Colonic mucosa (tissue), 4 donors: ENCODE measurements at regions not wholly inside any gene's neighbourhood (a gene's known extent, or its start where the extent isn't known, plus 50 kb on each side); places are given as distances from the start of the nearest gene placed in this dataset.

Source experiments
- DNase-seq: peaks from one replicate; pipeline ENCODE4 v3.0.0-alpha.2; 2020
- H3K27ac ChIP-seq: fragments of 200-600 bp; one replicate; pipeline ENCODE4 v1.8.0; 2021
- H3K27me3 ChIP-seq: fragments of 200-600 bp; one replicate; pipeline ENCODE4 v1.8.0; 2021
- H3K36me3 ChIP-seq: fragments of 200-600 bp; one replicate; pipeline ENCODE4 v1.8.0; 2021
- H3K4me1 ChIP-seq: fragments of 200-600 bp; one replicate; pipeline ENCODE4 v1.8.0; 2021; ENCODE audit warnings: mild to moderate bottlenecking
- H3K4me3 ChIP-seq: fragments of 200-600 bp; one replicate; pipeline ENCODE4 v1.8.0; 2021
- H3K9ac ChIP-seq, 2 donors: one replicate each; pipeline ENCODE4 v1.7.0; 2013; ENCODE audit warnings: control low read depth in 2 of 2, low read depth in 2 of 2, low read length in 2 of 2
- H3K9me3 ChIP-seq: fragments of 200-600 bp; one replicate; pipeline ENCODE4 v1.8.0; 2021
- intact Hi-C: fragments of 100-400 bp; cut with DNase I; formaldehyde crosslinking; loops from one replicate; pipeline ENCODE4 v1.14.1; 2022
- TF ChIP-seq, protein P1 (sequence below): fragments of 200-600 bp; IDR thresholded peaks from one replicate; pipeline ENCODE4 v1.8.0; 2022; ENCODE audit warnings: antibody characterized with exemption, mild to moderate bottlenecking
- donor health status: healthy.
- donor health status: DM: no; HTN: no; CAD: no.
- donor health status: DM: no; HTN: no; CAD: no.

DNA sequence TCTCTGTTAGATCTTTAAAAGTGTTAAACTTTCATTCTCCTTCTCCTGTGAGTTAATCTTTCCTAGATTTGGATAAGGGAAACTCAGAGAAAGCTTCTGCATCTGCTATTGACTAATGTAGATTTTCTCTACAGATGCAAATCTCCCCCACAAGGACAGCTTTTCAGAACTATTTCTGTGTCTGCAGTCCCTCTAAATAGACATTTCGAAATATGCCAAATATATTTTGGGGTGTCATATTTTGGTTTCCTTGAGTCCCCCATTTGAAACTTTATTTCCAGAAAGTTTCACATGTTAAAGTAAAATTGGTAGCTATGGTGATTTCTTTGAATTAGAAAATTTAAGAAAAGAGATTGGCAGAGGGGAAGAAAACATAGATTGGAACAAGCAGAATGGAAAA lies 852.3 kb upstream of the ALCAM start:
- DNase-seq = no peak
- Histone ChIP-seq H3K27ac (no peak overlapping the region), H3K4me3 (no peak overlapping the region), H3K9me3 (no peaks in the 10 kb centered on the region), H3K36me3 (no peaks in the 10 kb centered on the region), H3K4me1 (no peaks in the 10 kb centered on the region), H3K27me3 (no peaks in the 10 kb centered on the region), H3K9ac (no peak overlapping the region)
- TF ChIP-seq, protein P1, sequence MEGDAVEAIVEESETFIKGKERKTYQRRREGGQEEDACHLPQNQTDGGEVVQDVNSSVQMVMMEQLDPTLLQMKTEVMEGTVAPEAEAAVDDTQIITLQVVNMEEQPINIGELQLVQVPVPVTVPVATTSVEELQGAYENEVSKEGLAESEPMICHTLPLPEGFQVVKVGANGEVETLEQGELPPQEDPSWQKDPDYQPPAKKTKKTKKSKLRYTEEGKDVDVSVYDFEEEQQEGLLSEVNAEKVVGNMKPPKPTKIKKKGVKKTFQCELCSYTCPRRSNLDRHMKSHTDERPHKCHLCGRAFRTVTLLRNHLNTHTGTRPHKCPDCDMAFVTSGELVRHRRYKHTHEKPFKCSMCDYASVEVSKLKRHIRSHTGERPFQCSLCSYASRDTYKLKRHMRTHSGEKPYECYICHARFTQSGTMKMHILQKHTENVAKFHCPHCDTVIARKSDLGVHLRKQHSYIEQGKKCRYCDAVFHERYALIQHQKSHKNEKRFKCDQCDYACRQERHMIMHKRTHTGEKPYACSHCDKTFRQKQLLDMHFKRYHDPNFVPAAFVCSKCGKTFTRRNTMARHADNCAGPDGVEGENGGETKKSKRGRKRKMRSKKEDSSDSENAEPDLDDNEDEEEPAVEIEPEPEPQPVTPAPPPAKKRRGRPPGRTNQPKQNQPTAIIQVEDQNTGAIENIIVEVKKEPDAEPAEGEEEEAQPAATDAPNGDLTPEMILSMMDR = no peak
- intact Hi-C loops = no loop called here

DNA sequence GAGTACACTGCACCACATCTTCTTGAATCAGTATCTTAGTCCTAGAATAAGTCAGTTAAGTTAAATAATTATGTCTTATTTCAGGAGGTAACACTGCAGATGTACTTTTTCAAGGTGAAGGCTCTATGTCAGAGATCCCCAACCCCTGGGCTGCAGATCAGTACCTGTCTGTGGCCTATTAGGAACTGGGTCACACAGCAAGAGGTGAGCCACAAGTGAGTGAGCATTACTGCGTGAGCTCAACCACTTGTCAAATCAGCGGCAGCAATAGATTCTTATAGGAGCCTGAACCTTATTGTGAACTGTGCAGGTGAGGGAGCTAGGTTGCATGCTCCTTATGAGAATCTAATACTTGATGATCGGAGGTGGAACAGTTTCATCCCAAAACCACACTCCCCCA lies 851.9 kb upstream of the ALCAM start:
- no peak for DNase-seq
- no peaks in the 10 kb centered on the region for H3K4me1 ChIP-seq
- no peaks in the 10 kb centered on the region for H3K27me3 ChIP-seq
- no peak overlapping the region for H3K9ac ChIP-seq
- no peaks in the 10 kb centered on the region for H3K36me3 ChIP-seq
- H3K4me3 ChIP-seq = no peak overlapping the region
- intact Hi-C loops = no loop called here
- H3K27ac ChIP-seq = no peak overlapping the region
- TF ChIP-seq, protein P1 = no peak
- no peaks in the 10 kb centered on the region for H3K9me3 ChIP-seq

DNA sequence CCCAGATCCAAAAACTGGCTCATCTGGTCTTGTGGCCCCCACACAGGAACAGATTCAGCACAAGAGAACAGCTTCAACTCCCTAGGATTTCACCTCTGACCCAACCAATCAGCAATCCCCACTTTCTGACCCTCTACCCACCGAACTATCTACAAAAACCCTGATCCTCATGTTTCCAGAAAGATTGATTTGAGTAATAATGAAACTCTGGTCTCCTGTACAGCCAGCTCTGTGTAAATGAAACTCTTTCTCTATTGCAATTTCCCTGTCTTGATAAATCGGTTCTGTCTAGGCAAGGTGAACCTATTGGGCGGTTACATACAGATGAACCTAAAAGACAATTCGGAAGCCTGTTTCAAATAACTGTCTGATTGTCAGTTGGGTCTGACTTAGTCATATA lies 847.6 kb upstream of the ALCAM start:
- intact Hi-C loops = no loop called here
- H3K9ac ChIP-seq = no peak overlapping the region

DNA sequence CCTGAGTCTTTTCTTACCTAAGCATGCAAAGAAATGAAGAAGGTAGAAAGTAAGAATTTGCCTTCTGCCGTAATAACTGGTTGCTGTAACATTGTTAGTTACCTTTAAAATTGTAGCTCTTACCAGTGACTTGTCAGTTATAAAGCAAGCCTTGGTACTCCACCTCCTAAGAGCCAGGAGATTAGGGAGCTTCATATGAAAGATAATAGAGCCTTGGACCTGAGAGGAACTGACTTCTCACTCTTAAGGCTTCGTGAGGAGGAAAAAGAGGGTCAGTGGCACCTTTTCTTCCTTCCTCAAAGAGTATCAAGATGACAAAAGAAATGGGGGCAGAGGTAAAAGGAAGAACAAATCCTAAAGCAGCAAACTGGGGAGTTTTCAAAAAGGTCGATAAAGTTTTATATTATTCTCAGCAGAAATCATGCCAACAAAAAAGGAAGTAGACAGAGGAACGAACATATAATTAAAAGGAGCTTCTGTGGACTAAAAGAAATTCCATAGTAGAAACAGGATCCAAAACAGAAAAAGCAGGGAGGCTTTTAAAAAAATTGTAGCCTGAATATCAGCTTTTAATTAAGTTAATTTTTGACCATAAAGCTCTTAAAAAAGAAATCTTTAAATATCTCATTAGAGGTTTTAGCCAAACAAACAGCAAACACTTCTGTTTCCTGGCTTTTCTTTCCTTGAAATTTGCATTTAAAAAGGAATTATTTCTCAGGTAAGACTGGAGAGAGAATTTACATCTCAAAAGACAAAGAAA lies 847.1 kb upstream of the ALCAM start:
- no peak overlapping the region for H3K27ac ChIP-seq
- no peaks in the 10 kb centered on the region for H3K4me1 ChIP-seq
- no peaks in the 10 kb centered on the region for H3K27me3 ChIP-seq
- no peaks in the 10 kb centered on the region for H3K9me3 ChIP-seq
- no peak overlapping the region for H3K4me3 ChIP-seq
- DNase-seq = no peak
- intact Hi-C loops = no loop called here
- TF ChIP-seq, protein P1 = no peak
- H3K9ac ChIP-seq = no peak overlapping the region
- no peaks in the 10 kb centered on the region for H3K36me3 ChIP-seq

More for the DNA sequence above, 847.6 kb upstream of the ALCAM start:
- no peaks in the 10 kb centered on the region for H3K36me3 ChIP-seq
- no peak overlapping the region for H3K4me3 ChIP-seq
- no peaks in the 10 kb centered on the region for H3K4me1 ChIP-seq
- no peaks in the 10 kb centered on the region for H3K9me3 ChIP-seq
- TF ChIP-seq, protein P1 = no peak
- H3K27me3 ChIP-seq = no peaks in the 10 kb centered on the region
- DNase-seq = no peak
- no peak overlapping the region for H3K27ac ChIP-seq

GRCh38 chr3:104520228-104520655 lies 846.5 kb upstream of the ALCAM start:
- Histone ChIP-seq H3K9me3 (no peaks in the 10 kb centered on the region), H3K9ac (no peak overlapping the region), H3K27ac (no peak overlapping the region), H3K4me3 (no peak overlapping the region), H3K4me1 (no peaks in the 10 kb centered on the region), H3K27me3 (no peaks in the 10 kb centered on the region), H3K36me3 (no peaks in the 10 kb centered on the region)
- intact Hi-C loops = no loop called here
- DNase-seq = no peak
- TF ChIP-seq, protein P1 = no peak
